ENCODE measurements at regions not wholly inside any gene's neighbourhood (a gene's known extent, or its start where the extent isn't known, plus 50 kb on each side); places are given as distances from the start of the nearest gene placed in this dataset.

- TF ChIP-seq, protein P1, sequence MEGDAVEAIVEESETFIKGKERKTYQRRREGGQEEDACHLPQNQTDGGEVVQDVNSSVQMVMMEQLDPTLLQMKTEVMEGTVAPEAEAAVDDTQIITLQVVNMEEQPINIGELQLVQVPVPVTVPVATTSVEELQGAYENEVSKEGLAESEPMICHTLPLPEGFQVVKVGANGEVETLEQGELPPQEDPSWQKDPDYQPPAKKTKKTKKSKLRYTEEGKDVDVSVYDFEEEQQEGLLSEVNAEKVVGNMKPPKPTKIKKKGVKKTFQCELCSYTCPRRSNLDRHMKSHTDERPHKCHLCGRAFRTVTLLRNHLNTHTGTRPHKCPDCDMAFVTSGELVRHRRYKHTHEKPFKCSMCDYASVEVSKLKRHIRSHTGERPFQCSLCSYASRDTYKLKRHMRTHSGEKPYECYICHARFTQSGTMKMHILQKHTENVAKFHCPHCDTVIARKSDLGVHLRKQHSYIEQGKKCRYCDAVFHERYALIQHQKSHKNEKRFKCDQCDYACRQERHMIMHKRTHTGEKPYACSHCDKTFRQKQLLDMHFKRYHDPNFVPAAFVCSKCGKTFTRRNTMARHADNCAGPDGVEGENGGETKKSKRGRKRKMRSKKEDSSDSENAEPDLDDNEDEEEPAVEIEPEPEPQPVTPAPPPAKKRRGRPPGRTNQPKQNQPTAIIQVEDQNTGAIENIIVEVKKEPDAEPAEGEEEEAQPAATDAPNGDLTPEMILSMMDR (IDR thresholded peaks at IDR 0.05 in 8 of 11, conservative IDR thresholded peaks at IDR 0.05 in 3 of 11), result no peak
- TF ChIP-seq POLR2A (IDR thresholded peaks at IDR 0.05), result no peak
- no peak for TF ChIP-seq POLR2AphosphoS5 (IDR thresholded peaks at IDR 0.05)
These were observed 99.5 kb upstream of the ZBTB20 start for GRCh38 chr3:115246461-115247020.

Data from spleen (tissue), 7 donors.